Fibroblast of lung (primary cell): ENCODE measurements at regions not wholly inside any gene's neighbourhood (a gene's known extent, or its start where the extent isn't known, plus 50 kb on each side); places are given as distances from the start of the nearest gene placed in this dataset.

Source experiments
- DNase-seq, 2 donors: peaks; one replicate each; pipeline versions ENCODE4 v3.0.0 to v3.0.0-alpha.2; 2010; ENCODE audit warnings: low read depth in 2 of 2
- H2AFZ ChIP-seq: 2 replicates; pipeline ENCODE4 v1.5.1; 2012; ENCODE audit warnings: low read length, control low read depth, inconsistent platforms
- H3K27ac ChIP-seq: 2 replicates; pipeline ENCODE4 v1.5.1; 2011; ENCODE audit warnings: low read length, control low read depth; ENCODE audit not compliant: insufficient read depth
- H3K27me3 ChIP-seq: 2 replicates; pipeline ENCODE4 v1.5.1; 2011; ENCODE audit warnings: mild to moderate bottlenecking, low read length; ENCODE audit not compliant: control insufficient read depth, insufficient read depth
- H3K36me3 ChIP-seq: 2 replicates; pipeline ENCODE4 v1.5.1; 2011; ENCODE audit warnings: low read length; ENCODE audit not compliant: control insufficient read depth, insufficient read depth
- H3K4me1 ChIP-seq: 2 replicates; pipeline ENCODE4 v1.5.1; 2011; ENCODE audit warnings: low read length; ENCODE audit not compliant: control insufficient read depth, insufficient read depth; ENCODE audit errors: extremely low read depth
- H3K4me2 ChIP-seq: 2 replicates; pipeline ENCODE4 v1.5.1; 2011; ENCODE audit warnings: low read length, control low read depth; ENCODE audit not compliant: insufficient read depth; ENCODE audit errors: extremely low read depth
- H3K4me3 ChIP-seq, 4 experiments: fragments of 200-600 bp in 1 of 4; sonication (generic) in 1 of 4; replicated peaks in 1 of 4; 2 replicates each; pipeline ENCODE4 v1.5.1; 2011 to 2016; ENCODE audit warnings: low read length in 4 of 4, low read depth in 3 of 4, mild to moderate bottlenecking in 3 of 4, control low read depth in 2 of 4, inconsistent platforms in 1 of 4, mixed read lengths in 1 of 4; ENCODE audit not compliant: insufficient read depth in 1 of 4; ENCODE audit errors: control extremely low read depth in 1 of 4
- H3K79me2 ChIP-seq: 2 replicates; pipeline ENCODE4 v1.5.1; 2012; ENCODE audit warnings: mild to moderate bottlenecking, low read length, inconsistent platforms; ENCODE audit not compliant: control insufficient read depth, insufficient read depth
- H3K9ac ChIP-seq: 2 replicates; pipeline ENCODE4 v1.5.1; 2011; ENCODE audit warnings: mild to moderate bottlenecking, low read length, control low read depth; ENCODE audit not compliant: insufficient read depth
- H3K9me3 ChIP-seq: 2 replicates; pipeline ENCODE4 v1.5.1; 2012; ENCODE audit warnings: low read depth, low read length; ENCODE audit not compliant: control insufficient read depth, insufficient read depth
- H4K20me1 ChIP-seq: 2 replicates; pipeline ENCODE4 v1.5.1; 2011; ENCODE audit warnings: low read length; ENCODE audit not compliant: control insufficient read depth, insufficient read depth; ENCODE audit errors: extremely low read depth
- EZH2 ChIP-seq: IDR thresholded peaks from 2 replicates; pipeline ENCODE4 v1.5.1; 2012; ENCODE audit warnings: low read length, control low read depth, mild to moderate bottlenecking; ENCODE audit errors: missing control alignments
- TF ChIP-seq, protein P1 (sequence below), 2 donors: IDR thresholded peaks in 1 of 2; conservative IDR thresholded peaks in 1 of 2; 1 replicate in 1 of 2; 2 replicates in 1 of 2; pipeline ENCODE4 v1.5.1; 2011 to 2012; ENCODE audit warnings: low read length in 2 of 2, control low read depth in 1 of 2, inconsistent platforms in 1 of 2, low read depth in 1 of 2, mild to moderate bottlenecking in 1 of 2

DNA sequence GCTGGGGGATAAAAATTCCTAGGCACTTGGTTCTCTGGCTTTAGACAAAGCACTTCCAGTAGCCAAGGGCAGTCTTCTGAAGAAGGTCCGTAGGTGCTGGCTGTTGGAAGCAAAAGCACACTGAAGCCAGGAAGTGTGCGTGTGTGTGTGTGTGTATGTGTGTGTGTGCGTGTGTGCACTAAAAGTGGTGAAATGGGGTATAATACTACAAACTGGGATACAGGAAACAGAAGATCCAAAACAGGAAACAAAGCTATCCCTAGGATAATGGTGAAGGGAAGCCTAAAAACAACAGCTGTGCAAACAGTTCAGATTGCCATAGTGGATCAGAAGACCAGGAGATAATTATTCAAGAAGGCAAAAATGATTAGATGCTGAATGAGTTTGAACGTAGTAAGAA, 103.4 kb downstream of the IL20RB start:
- Histone ChIP-seq H3K27me3 (peaks cover 7% of the 10 kb centered on the region), H3K36me3 (no peaks in the 10 kb centered on the region), H3K27ac (no peak overlapping the region), H4K20me1 (no peaks in the 10 kb centered on the region), H3K79me2 (no peaks in the 10 kb centered on the region), H3K4me2 (no peak overlapping the region), H3K4me1 (no peaks in the 10 kb centered on the region), H3K9ac (no peak overlapping the region), H3K4me3 (no peak overlapping the region), H3K9me3 (no peaks in the 10 kb centered on the region), H2AFZ (no peak overlapping the region)
- TF ChIP-seq, protein P1, sequence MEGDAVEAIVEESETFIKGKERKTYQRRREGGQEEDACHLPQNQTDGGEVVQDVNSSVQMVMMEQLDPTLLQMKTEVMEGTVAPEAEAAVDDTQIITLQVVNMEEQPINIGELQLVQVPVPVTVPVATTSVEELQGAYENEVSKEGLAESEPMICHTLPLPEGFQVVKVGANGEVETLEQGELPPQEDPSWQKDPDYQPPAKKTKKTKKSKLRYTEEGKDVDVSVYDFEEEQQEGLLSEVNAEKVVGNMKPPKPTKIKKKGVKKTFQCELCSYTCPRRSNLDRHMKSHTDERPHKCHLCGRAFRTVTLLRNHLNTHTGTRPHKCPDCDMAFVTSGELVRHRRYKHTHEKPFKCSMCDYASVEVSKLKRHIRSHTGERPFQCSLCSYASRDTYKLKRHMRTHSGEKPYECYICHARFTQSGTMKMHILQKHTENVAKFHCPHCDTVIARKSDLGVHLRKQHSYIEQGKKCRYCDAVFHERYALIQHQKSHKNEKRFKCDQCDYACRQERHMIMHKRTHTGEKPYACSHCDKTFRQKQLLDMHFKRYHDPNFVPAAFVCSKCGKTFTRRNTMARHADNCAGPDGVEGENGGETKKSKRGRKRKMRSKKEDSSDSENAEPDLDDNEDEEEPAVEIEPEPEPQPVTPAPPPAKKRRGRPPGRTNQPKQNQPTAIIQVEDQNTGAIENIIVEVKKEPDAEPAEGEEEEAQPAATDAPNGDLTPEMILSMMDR (conservative IDR thresholded peaks at IDR 0.05 in 1 of 2, IDR thresholded peaks at IDR 0.05 in 1 of 2; ENCODE audit: low read depth in 1 of 2, low read length in 2 of 2): no peak
- no peak for TF ChIP-seq EZH2
- no peak for DNase-seq

- H3K36me3 ChIP-seq: no peaks in the 10 kb centered on the region
- H3K4me2 ChIP-seq: no peak overlapping the region
- no peak overlapping the region for H3K4me3 ChIP-seq
- H3K27me3 ChIP-seq: peaks cover 7% of the 10 kb centered on the region
- TF ChIP-seq, protein P1 (conservative IDR thresholded peaks at IDR 0.05 in 1 of 2, IDR thresholded peaks at IDR 0.05 in 1 of 2; ENCODE audit: low read depth in 1 of 2, low read length in 2 of 2): no peak
- no peak for TF ChIP-seq EZH2
- no peak for DNase-seq
- no peaks in the 10 kb centered on the region for H3K4me1 ChIP-seq
- H2AFZ ChIP-seq: no peak overlapping the region
- no peaks in the 10 kb centered on the region for H3K79me2 ChIP-seq
- H4K20me1 ChIP-seq: no peaks in the 10 kb centered on the region
- no peak overlapping the region for H3K9ac ChIP-seq
- H3K9me3 ChIP-seq: no peaks in the 10 kb centered on the region
- no peak overlapping the region for H3K27ac ChIP-seq
Observed at GRCh38 chr3:137062250-137062649, 104.5 kb downstream of the IL20RB start.

DNA sequence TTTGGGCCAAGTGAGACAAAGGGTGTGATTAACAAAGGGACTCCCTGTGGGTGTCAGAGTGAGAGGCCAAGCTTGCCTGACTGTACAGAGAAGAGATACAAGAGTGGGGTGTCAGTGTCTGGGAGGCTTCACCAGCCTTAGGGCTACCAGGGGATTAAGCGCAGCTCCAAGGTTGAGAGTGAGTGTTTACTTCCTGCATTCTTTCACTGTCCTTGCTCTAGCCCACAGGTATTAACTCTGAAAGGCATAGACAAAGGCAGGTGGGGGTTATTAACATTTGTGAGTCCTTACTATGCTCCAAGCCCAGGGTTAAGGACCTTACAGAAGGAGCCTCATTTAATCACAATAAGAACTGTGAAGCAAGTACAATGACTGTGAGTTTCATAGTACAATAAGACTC, 107.6 kb downstream of the IL20RB start:
- Histone ChIP-seq H3K4me1 (no peaks in the 10 kb centered on the region), H3K79me2 (no peaks in the 10 kb centered on the region), H4K20me1 (no peaks in the 10 kb centered on the region), H3K9me3 (no peaks in the 10 kb centered on the region), H3K36me3 (no peaks in the 10 kb centered on the region), H3K4me2 (no peak overlapping the region), H3K9ac (no peak overlapping the region), H2AFZ (no peak overlapping the region), H3K4me3 (no peak overlapping the region), H3K27ac (no peak overlapping the region), H3K27me3 (peaks cover 7% of the 10 kb centered on the region)
- no peak for TF ChIP-seq EZH2
- TF ChIP-seq, protein P1 (conservative IDR thresholded peaks at IDR 0.05 in 1 of 2, IDR thresholded peaks at IDR 0.05 in 1 of 2; ENCODE audit: low read depth in 1 of 2, low read length in 2 of 2): no peak
- no peak for DNase-seq
